SIG-M5 (cell line): ENCODE measurements at regions not wholly inside any gene's neighbourhood (a gene's known extent, or its start where the extent isn't known, plus 50 kb on each side); places are given as distances from the start of the nearest gene placed in this dataset.

Experiments used
- DNase-seq: peaks from one replicate; lab custom pipeline; 2025; lab: John Stamatoyannopoulos, UW

DNA sequence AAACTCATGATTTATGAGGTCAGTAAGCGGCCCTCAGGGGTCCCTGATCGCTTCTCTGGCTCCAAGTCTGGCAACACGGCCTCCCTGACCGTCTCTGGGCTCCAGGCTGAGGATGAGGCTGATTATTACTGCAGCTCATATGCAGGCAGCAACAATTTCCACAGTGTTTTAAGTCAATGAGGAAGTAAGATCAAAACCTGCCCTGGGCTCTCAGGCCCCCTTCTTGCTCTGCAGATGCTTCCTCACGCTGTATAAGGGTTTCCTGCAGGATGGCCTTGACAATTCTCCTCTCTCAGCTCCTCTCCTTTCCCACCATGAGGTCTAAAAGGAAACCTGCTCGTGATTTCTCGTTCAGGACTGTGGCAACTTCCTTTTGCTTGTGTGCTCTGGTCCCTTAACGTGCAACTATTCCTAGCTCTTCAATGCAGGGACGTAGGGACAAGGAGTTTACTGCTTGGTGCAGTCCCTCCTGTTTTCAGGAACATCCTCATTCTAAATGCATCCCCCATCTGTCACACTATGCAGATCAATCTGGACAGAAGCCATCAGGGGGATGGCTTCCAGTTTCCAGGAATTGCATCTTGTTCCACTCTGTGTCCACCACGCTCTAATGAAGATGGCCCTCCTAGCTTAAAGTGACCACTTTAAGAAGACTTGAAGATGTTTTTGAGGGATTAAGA, 64.3 kb upstream of the IGLL5 start:
- DNase-seq = no peak

DNA sequence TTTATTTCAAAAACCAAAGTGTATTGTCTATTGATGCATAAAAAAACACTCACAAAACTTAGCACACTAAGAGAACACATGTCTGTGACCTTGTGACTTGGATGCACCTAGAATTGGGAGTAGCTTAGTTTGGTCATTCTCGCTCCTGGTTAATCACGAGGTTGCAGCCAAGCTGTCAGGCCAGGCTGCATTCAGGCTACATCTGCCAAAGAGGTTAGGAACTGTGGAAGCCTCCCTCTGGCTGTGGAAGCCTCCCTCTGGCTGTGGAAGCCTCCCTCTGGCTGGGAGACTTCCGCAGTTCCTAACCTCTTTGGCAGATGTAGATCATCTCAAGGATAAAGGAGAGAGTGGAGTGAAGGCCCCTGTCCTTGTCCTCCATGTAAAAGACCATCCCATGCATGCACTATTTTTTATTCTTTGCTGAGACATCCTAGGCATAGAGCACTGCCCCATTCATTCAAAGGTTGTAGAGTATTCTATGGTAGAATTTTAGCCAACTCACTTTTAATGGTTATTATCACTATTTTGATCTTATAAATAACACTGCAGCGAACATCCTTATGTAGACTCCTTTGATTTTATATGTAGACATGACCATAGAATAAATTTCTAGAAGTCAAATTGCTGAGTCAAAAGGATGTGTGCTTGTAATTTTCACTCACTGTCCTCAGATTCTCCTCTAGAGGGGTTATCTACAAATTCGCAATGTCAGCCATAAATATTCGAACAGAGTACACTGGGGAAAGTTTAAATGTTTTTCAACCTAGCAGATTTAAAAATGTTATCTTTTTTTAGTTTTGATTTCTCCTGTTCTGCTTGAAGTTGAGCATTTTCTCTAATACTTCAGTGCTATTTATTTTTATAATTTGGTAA, 63.0 kb upstream of the IGLL5 start:
- no peak for DNase-seq

DNA sequence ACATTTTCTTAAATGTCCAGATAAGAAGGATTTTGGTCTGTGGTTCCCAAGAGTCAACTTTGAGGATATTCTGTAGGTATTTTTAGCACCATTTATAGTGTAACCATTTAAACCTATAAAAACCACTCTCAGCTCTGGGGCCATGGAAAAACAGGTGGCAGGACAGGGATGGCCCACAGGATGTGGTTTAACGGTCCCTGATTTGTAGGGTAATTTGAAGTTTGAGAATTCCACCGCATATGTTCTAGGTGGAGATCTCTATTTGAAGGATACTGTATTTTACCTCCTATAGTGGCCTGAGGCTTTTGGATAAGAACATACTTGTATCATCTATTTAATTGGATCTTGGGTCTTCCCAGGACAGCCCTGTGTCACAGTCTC, 62.4 kb upstream of the IGLL5 start:
- no peak for DNase-seq

DNA sequence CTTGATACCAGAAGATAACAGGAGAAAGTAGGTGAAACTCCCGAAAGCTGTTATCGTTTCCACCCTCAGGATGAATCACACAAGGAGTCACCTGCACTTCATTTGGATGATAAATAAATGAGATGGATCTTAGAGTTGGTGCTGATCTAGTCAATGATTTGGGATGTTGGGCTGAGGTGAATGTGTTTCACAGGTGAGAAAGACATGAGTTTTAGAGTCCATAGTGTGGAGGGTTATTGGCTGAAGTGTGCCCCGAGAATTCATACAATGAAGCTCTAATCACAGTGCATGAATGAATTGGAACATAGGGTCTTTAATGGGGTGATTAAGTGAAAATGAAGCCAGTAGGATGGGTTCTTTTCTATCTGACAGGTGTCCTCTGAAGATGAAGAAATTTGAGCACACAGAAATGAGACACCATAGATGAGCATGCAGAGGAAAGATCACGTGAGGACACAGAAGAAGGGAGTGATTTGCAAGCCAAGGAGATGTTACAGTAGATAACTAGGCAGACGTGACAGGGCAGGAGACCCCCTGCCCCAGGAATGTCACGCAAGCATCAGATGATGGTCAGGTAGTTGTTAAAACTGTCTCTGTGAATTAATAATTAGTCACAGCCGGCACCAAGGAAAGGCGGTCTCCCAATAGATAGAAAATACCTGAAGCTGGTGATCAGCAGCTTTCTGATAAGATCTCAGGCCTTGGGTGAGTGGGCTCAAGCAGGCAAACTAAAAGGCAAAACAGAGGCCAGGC, 60.3 kb upstream of the IGLL5 start:
- no peak for DNase-seq

DNA sequence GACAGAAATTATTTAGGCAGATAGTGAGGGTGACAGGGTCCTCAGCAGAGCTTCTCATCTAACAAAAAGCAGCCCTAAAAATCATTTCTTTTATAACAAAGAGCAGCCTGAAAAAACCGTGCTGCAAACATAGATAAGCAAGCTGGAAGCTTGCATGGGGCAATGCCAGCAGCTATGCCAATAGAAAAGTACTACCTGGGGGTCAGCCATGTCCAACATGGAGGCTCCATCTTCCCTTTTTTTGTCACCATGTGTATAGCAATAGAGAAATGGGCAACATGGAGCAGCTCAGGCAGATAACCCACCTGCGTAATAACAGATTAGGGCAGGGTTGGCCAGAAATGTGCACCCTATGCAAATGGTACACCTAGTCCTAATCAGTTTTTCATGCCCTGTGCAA, 57.4 kb upstream of the IGLL5 start:
- no peak for DNase-seq

DNA sequence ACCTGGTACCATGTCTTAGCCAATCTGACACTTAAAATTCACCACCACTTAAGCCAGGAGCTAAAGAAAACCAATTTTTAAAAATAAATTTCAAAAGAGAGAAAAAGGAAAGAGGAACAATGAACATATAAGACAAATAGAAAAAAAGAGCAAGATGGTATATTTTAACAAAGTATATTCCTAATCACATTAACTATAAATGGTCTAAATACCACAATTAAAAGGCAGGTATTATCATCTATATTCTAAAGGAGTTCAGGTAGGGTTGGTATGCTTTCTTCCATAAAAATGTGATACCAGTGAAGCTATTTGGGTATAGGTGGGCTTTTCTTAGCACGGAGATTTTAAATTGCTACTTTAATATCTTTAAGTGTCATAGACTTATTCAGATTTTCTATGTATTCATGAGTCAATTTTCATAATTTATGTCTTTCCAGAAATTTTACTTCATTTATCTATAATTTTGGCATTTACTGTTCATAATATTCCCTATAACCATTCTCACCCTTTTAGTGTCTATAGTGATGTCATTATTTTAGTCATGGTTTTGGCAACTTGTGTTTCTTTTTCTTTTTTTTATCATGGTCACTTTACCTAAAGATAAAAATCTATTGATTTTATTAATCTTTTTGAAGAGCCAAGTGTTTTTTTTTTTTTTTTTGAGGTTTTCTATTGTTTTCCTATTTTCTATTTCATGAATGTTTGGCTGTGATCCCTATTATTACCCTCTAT, 56.5 kb upstream of the IGLL5 start:
- no peak for DNase-seq

DNA sequence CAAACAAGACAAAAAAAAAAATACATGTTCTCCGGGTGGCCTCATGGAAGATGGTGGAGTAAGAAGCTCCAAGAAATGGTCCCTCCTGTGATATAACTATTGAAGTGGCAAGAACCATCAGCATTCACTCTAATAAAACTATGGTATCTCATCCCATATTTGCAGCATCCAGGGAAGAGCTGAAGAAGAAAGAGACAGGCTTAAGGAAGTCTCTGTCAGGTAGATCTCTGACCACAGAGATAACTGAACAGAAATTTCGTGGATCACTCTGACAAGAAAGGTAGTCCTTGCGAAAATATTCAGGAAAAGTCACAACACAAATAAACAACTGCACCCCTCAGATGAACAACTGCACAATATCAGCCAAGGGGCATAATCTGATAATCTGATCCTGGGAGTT, 54.6 kb upstream of the IGLL5 start:
- DNase-seq = no peak

DNA sequence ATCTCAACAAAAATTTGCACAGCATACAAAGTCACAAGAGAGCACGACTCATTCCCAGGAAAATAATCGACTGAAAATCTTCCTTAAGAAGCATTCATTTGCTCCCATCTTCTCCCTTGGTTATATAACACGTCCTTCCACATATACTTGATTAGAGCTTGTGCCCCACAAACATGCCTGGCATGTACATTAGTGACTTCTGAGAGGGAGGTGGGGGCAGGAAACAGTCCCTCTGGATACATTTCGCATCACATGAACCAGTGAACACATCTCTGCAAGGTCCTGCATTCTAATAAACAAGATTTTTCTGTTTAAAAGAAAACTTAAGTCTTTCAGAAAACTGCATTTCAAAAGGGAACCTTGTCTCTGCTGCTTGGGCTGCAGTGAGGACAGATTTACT, 54.1 kb upstream of the IGLL5 start:
- DNase-seq = no peak

DNA sequence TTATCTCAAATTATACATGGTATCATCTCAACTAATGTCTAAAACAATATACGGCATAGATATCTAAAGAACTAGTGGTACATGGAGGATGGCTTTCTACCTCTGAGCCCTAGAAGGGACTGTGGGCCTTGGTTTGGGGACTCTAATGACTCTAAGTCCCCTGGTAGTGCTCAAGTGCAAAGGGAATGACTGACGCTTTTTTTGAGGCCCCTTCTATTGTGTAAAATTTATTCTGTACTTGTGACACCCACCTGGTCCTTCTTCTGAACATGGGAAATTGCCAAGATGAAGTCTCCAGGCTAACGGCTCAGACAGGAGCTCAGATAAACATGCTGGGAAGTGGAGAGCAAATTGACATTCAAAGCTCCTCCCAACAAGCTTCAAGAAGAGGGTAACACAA, 53.4 kb upstream of the IGLL5 start:
- no peak for DNase-seq

DNA sequence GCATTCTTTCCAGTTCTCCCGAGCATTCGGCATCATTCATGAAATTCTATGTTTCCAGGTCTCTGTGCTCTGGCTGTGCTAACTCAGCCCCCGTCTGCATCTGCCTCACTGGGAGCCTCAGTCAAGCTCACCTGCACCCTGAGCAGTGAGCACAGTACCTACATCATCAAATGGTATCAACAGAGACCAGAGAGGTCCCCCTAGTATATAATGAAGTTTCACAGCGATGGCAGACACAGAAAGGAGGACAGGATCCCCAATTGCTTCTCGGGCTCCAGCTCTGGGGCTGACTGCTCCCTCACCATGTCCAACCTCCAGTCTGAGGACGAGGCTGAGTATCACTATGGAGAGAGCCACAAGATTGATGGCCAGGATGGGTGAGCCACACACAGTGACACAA, 52.8 kb upstream of the IGLL5 start:
- DNase-seq = no peak

DNA sequence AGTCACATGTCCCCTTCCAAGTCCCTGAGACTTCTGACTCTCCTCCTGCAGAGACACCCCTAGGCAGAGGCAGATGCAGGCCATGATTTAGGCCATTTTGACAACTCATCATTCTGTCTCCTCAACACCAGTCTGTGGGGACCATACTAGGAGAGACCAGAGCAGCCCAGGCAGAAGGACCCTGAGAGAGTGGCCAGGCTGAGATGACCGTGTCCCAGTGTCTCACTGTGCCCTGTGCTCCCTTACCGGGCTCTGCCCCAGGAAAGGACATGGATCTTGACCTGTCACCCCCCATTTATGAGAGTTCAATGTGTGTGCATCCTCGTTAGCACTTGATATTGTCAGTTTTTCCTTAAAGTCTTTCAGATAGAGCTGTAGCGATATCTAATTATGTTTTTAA, 52.4 kb upstream of the IGLL5 start:
- DNase-seq = no peak

DNA sequence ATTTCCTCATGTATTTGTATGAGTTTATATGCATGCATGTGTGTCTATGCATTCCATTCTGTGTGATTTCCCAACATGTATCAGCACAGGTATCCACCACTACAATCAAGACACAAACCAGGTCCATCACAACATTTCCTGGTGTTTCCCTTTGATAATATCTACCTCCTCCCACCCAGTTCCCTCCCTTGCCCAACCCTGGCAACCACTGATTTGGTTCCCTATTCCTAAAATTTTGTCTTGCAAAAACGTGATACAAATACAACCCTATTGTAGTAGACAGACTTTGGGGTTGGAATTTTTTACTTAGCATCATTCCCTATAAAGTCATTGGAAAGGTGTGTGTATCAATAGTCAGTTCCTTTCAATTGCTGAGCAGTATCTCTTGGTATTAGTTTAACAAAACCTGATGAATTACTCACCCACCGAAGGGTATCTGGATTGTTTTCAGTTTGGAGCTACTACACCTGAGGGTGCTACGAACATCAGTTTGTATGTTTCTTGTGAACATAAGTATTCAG, 51.8 kb upstream of the IGLL5 start:
- DNase-seq = no peak

DNA sequence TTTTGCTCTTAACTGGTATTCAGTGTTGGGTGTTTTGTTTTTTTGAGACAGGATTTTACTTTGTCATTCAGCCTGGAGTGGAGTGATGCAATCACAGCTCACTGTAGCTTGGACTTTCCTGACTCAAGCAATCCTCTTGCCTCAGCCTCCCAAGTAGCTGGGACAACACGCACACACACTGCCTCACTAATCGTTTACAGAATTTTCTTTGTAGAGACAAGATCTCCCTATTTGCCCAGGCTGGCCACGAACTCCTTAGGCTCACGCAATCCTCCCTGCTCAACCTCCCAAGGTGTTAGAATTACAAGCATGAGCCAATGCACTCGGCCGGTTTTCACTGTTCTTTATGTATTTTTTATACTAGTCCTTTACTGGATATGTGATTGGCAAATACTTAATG, 51.0 kb upstream of the IGLL5 start:
- DNase-seq = no peak
